ENCODE measurements at regions not wholly inside any gene's neighbourhood (a gene's known extent, or its start where the extent isn't known, plus 50 kb on each side); places are given as distances from the start of the nearest gene placed in this dataset.
"Not testable (repeated sequence)": the region's sequence is repeated elsewhere in the genome, so short reads cannot be mapped to it uniquely, and the experiment has no call there.

DNA sequence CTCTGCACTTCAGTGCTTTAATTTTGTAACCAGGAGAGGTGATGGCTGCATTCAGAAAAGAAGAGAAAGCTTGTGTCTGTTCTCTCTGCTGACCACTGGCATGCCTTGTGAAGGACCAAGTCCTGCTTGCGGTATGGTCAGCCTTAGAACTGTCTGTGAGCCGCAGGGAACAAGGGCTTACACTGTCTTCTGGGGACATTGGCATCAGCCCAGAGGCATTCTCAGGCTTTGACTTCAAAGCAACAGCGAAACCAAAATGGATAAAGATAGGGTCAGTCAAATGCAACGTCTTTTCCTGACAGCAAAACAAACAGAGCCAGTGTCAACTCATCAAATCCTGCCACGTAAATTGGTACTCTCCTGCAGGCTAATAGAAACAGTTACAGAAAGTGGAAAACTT, 179.6 kb downstream of the ATP6V0E2 start:
- TF ChIP-seq, protein P1, sequence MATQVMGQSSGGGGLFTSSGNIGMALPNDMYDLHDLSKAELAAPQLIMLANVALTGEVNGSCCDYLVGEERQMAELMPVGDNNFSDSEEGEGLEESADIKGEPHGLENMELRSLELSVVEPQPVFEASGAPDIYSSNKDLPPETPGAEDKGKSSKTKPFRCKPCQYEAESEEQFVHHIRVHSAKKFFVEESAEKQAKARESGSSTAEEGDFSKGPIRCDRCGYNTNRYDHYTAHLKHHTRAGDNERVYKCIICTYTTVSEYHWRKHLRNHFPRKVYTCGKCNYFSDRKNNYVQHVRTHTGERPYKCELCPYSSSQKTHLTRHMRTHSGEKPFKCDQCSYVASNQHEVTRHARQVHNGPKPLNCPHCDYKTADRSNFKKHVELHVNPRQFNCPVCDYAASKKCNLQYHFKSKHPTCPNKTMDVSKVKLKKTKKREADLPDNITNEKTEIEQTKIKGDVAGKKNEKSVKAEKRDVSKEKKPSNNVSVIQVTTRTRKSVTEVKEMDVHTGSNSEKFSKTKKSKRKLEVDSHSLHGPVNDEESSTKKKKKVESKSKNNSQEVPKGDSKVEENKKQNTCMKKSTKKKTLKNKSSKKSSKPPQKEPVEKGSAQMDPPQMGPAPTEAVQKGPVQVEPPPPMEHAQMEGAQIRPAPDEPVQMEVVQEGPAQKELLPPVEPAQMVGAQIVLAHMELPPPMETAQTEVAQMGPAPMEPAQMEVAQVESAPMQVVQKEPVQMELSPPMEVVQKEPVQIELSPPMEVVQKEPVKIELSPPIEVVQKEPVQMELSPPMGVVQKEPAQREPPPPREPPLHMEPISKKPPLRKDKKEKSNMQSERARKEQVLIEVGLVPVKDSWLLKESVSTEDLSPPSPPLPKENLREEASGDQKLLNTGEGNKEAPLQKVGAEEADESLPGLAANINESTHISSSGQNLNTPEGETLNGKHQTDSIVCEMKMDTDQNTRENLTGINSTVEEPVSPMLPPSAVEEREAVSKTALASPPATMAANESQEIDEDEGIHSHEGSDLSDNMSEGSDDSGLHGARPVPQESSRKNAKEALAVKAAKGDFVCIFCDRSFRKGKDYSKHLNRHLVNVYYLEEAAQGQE (IDR thresholded peaks at IDR 0.05) = not testable (repeated sequence)
- TF ChIP-seq TAF1 (conservative IDR thresholded peaks at IDR 0.05); SP1 (IDR thresholded peaks at IDR 0.05): not testable (repeated sequence)
- TF ChIP-seq, protein P2, sequence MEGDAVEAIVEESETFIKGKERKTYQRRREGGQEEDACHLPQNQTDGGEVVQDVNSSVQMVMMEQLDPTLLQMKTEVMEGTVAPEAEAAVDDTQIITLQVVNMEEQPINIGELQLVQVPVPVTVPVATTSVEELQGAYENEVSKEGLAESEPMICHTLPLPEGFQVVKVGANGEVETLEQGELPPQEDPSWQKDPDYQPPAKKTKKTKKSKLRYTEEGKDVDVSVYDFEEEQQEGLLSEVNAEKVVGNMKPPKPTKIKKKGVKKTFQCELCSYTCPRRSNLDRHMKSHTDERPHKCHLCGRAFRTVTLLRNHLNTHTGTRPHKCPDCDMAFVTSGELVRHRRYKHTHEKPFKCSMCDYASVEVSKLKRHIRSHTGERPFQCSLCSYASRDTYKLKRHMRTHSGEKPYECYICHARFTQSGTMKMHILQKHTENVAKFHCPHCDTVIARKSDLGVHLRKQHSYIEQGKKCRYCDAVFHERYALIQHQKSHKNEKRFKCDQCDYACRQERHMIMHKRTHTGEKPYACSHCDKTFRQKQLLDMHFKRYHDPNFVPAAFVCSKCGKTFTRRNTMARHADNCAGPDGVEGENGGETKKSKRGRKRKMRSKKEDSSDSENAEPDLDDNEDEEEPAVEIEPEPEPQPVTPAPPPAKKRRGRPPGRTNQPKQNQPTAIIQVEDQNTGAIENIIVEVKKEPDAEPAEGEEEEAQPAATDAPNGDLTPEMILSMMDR (IDR thresholded peaks at IDR 0.05; ENCODE audit: low read depth, low read length, missing input control) = not testable (repeated sequence)

All from liver (tissue), 3 donors.